HL-60 (cell line): ENCODE measurements at regions not wholly inside any gene's neighbourhood (a gene's known extent, or its start where the extent isn't known, plus 50 kb on each side); places are given as distances from the start of the nearest gene placed in this dataset.

Source experiments
- DNase-seq, 2 experiments: peaks; one replicate each; pipeline ENCODE4 v3.0.0-alpha.2; 2010 to 2020; ENCODE audit warnings: low read depth in 1 of 2, low spot score in 1 of 2
- H3K27ac ChIP-seq: fragments of 250-450 bp; sonication (Bioruptor Pico); replicated peaks from 2 replicates; pipeline ENCODE4 v1.5.1; 2020; ENCODE audit warnings: mild to moderate bottlenecking, moderate library complexity
- H3K27me3 ChIP-seq: fragments of 250-450 bp; sonication (Bioruptor Pico); 2 replicates; pipeline ENCODE4 v1.5.1; 2021; ENCODE audit warnings: mild to moderate bottlenecking, moderate library complexity; ENCODE audit not compliant: insufficient read depth, poor library complexity, severe bottlenecking
- H3K4me3 ChIP-seq: replicated peaks from 2 replicates; pipeline ENCODE4 v1.5.1; 2011; ENCODE audit warnings: mild to moderate bottlenecking, control low read depth, low read length; ENCODE audit not compliant: insufficient read depth
- CTCF ChIP-seq: IDR thresholded peaks from one replicate; pipeline ENCODE4 v1.5.1; 2011; ENCODE audit warnings: low read length, control low read depth, inconsistent platforms; ENCODE audit not compliant: insufficient read depth
- GABPA ChIP-seq: IDR thresholded peaks from 2 replicates; pipeline ENCODE4 v1.6.1; 2012; ENCODE audit warnings: low read depth
- POLR2AphosphoS5 ChIP-seq: IDR thresholded peaks from 2 replicates; pipeline ENCODE4 v1.6.1; 2012; ENCODE audit warnings: low read depth
- SPI1 ChIP-seq: IDR thresholded peaks from 2 replicates; pipeline ENCODE4 v1.6.1; 2012; ENCODE audit warnings: low read depth, mild to moderate bottlenecking, borderline replicate concordance
- TF ChIP-seq, protein P1 (sequence below): IDR thresholded peaks from 2 replicates; pipeline ENCODE4 v1.6.1; 2012; ENCODE audit warnings: low read depth; ENCODE audit not compliant: insufficient replicate concordance

GRCh38 chr20:56111961-56112730 is 106.8 kb upstream of the CBLN4 start:
- no peak for DNase-seq
- Histone ChIP-seq H3K4me3 (no peak overlapping the region), H3K27ac (no peak overlapping the region), H3K27me3 (no peaks in the 10 kb centered on the region)
- TF ChIP-seq SPI1, result no peak
- TF ChIP-seq POLR2AphosphoS5, result no peak
- TF ChIP-seq, protein P1, sequence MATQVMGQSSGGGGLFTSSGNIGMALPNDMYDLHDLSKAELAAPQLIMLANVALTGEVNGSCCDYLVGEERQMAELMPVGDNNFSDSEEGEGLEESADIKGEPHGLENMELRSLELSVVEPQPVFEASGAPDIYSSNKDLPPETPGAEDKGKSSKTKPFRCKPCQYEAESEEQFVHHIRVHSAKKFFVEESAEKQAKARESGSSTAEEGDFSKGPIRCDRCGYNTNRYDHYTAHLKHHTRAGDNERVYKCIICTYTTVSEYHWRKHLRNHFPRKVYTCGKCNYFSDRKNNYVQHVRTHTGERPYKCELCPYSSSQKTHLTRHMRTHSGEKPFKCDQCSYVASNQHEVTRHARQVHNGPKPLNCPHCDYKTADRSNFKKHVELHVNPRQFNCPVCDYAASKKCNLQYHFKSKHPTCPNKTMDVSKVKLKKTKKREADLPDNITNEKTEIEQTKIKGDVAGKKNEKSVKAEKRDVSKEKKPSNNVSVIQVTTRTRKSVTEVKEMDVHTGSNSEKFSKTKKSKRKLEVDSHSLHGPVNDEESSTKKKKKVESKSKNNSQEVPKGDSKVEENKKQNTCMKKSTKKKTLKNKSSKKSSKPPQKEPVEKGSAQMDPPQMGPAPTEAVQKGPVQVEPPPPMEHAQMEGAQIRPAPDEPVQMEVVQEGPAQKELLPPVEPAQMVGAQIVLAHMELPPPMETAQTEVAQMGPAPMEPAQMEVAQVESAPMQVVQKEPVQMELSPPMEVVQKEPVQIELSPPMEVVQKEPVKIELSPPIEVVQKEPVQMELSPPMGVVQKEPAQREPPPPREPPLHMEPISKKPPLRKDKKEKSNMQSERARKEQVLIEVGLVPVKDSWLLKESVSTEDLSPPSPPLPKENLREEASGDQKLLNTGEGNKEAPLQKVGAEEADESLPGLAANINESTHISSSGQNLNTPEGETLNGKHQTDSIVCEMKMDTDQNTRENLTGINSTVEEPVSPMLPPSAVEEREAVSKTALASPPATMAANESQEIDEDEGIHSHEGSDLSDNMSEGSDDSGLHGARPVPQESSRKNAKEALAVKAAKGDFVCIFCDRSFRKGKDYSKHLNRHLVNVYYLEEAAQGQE, result no peak
- TF ChIP-seq CTCF, result no peak
- TF ChIP-seq GABPA, result no peak

- Histone ChIP-seq H3K27me3 (no peaks in the 10 kb centered on the region), H3K27ac (no peak overlapping the region), H3K4me3 (no peak overlapping the region)
- TF ChIP-seq SPI1 (no peak), GABPA (no peak), POLR2AphosphoS5 (no peak), CTCF (no peak)
- TF ChIP-seq, protein P1, result no peak
- DNase-seq, result no peak
These were observed 112.0 kb upstream of the CBLN4 start for GRCh38 chr20:56117350-56117749.

DNA sequence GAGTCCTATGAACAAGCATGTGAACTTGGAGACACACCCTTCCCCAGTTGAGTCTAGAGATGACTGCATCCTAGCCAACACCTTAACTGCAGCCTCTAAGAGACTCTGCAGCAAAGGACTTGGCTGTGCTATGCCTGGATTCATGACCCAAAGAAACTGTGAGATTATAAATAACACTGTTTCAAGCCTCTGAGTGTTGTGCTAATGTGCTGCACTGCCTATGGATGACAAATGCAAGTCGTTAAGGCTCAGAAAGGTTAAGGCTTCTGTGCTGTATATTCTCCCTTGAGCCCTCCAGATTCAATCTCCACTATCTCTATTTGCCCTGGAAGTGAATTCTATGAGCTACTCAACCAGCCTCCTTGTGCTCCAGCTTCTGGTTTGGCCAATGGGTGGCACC is 116.5 kb upstream of the CBLN4 start:
- no peak for DNase-seq
- H3K27me3 ChIP-seq, result peaks cover 2% of the 10 kb centered on the region
- TF ChIP-seq, protein P1, result no peak
- TF ChIP-seq POLR2AphosphoS5 (no peak), SPI1 (no peak), CTCF (no peak), GABPA (no peak)
- H3K4me3 ChIP-seq, result no peak overlapping the region
- H3K27ac ChIP-seq, result no peak overlapping the region
